GM12872 (cell line): ENCODE measurements at regions not wholly inside any gene's neighbourhood (a gene's known extent, or its start where the extent isn't known, plus 50 kb on each side); places are given as distances from the start of the nearest gene placed in this dataset.

Source experiments
- CTCF ChIP-seq: IDR thresholded peaks from 3 replicates; pipeline ENCODE4 v1.5.1; 2011; ENCODE audit warnings: low read depth, mild to moderate bottlenecking, low read length, moderate library complexity; ENCODE audit not compliant: insufficient read depth

GRCh38 chr6:84615113-84615850 lies 149.1 kb downstream of the TBX18 start:
- TF ChIP-seq CTCF: no peak

- no peak for TF ChIP-seq CTCF
These were observed 157.5 kb downstream of the TBX18 start for GRCh38 chr6:84606860-84607259.

GRCh38 chr6:84605298-84605697 lies 159.1 kb downstream of the TBX18 start:
- no peak for TF ChIP-seq CTCF

GRCh38 chr6:84601366-84601765 lies 163.0 kb downstream of the TBX18 start:
- TF ChIP-seq CTCF: no peak

GRCh38 chr6:84599991-84600390 lies 164.4 kb downstream of the TBX18 start:
- TF ChIP-seq CTCF: no peak

- TF ChIP-seq CTCF: no peak
These were observed 167.0 kb downstream of the TBX18 start for GRCh38 chr6:84597238-84597875.

GRCh38 chr6:84596488-84596887 lies 167.9 kb downstream of the TBX18 start:
- TF ChIP-seq CTCF: no peak
